ENCODE measurements at regions not wholly inside any gene's neighbourhood (a gene's known extent, or its start where the extent isn't known, plus 50 kb on each side); places are given as distances from the start of the nearest gene placed in this dataset.

- Histone ChIP-seq H3K36me3 (ENCODE audit: insufficient read depth, low read depth, low read length) (no peaks in the 10 kb centered on the region), H3K27ac (ENCODE audit: low read length) (no peak overlapping the region), H3K27me3 (ENCODE audit: insufficient read depth, low read length) (no peaks in the 10 kb centered on the region), H3K4me1 (ENCODE audit: insufficient read depth, low read length) (peaks cover 2% of the 10 kb centered on the region; the same call in 1 of the 2 replicates), H3K4me3 (ENCODE audit: low read length) (no peak overlapping the region), H3K9me3 (ENCODE audit: insufficient read depth, low read depth, low read length) (no peaks in the 10 kb centered on the region), H3K9ac (ENCODE audit: low read depth, low read length) (no peak overlapping the region)
Measured at GRCh38 chr9:111161015-111161415, 122.7 kb upstream of the LPAR1 start.

- Histone ChIP-seq H3K27ac (ENCODE audit: low read length) (no peak overlapping the region), H3K4me3 (ENCODE audit: low read length) (no peak overlapping the region), H3K9ac (ENCODE audit: low read depth, low read length) (no peak overlapping the region), H3K4me1 (ENCODE audit: insufficient read depth, low read length) (no peaks in the 10 kb centered on the region; the same call in 1 of the 2 replicates), H3K36me3 (ENCODE audit: insufficient read depth, low read depth, low read length) (no peaks in the 10 kb centered on the region), H3K27me3 (ENCODE audit: insufficient read depth, low read length) (no peaks in the 10 kb centered on the region), H3K9me3 (ENCODE audit: insufficient read depth, low read depth, low read length) (no peaks in the 10 kb centered on the region)
Measured at GRCh38 chr9:111158999-111159398, 120.7 kb upstream of the LPAR1 start.

GRCh38 chr9:111158363-111158762, 120.1 kb upstream of the LPAR1 start:
- Histone ChIP-seq H3K4me3 (ENCODE audit: low read length) (no peak overlapping the region), H3K27me3 (ENCODE audit: insufficient read depth, low read length) (no peaks in the 10 kb centered on the region), H3K27ac (ENCODE audit: low read length) (no peak overlapping the region)

GRCh38 chr9:111154081-111154562, 115.9 kb upstream of the LPAR1 start:
- Histone ChIP-seq H3K27me3 (ENCODE audit: insufficient read depth, low read length) (no peaks in the 10 kb centered on the region), H3K4me1 (ENCODE audit: insufficient read depth, low read length) (no peaks in the 10 kb centered on the region), H3K36me3 (ENCODE audit: insufficient read depth, low read depth, low read length) (no peaks in the 10 kb centered on the region), H3K4me3 (ENCODE audit: low read length) (no peak overlapping the region), H3K9ac (ENCODE audit: low read depth, low read length) (no peak overlapping the region), H3K27ac (ENCODE audit: low read length) (no peak overlapping the region), H3K9me3 (ENCODE audit: insufficient read depth, low read depth, low read length) (no peaks in the 10 kb centered on the region)

More at GRCh38 chr9:111158363-111158762, 120.1 kb upstream of the LPAR1 start:
- H3K9ac ChIP-seq (ENCODE audit: low read depth, low read length), result no peak overlapping the region
- H3K36me3 ChIP-seq (ENCODE audit: insufficient read depth, low read depth, low read length), result no peaks in the 10 kb centered on the region
- H3K4me1 ChIP-seq (ENCODE audit: insufficient read depth, low read length), result no peaks in the 10 kb centered on the region
- no peaks in the 10 kb centered on the region for H3K9me3 ChIP-seq (ENCODE audit: insufficient read depth, low read depth, low read length)

- Histone ChIP-seq H3K9me3 (ENCODE audit: insufficient read depth, low read depth, low read length) (no peaks in the 10 kb centered on the region), H3K4me3 (ENCODE audit: low read length) (no peak overlapping the region), H3K27ac (ENCODE audit: low read length) (no peak overlapping the region), H3K9ac (ENCODE audit: low read depth, low read length) (no peak overlapping the region), H3K4me1 (ENCODE audit: insufficient read depth, low read length) (no peaks in the 10 kb centered on the region), H3K36me3 (ENCODE audit: insufficient read depth, low read depth, low read length) (no peaks in the 10 kb centered on the region), H3K27me3 (ENCODE audit: insufficient read depth, low read length) (no peaks in the 10 kb centered on the region)
Measured at GRCh38 chr9:111152614-111153406, 114.5 kb upstream of the LPAR1 start.

- Histone ChIP-seq H3K4me3 (ENCODE audit: low read length) (no peak overlapping the region), H3K27me3 (ENCODE audit: insufficient read depth, low read length) (no peaks in the 10 kb centered on the region), H3K9ac (ENCODE audit: low read depth, low read length) (no peak overlapping the region), H3K4me1 (ENCODE audit: insufficient read depth, low read length) (no peaks in the 10 kb centered on the region), H3K36me3 (ENCODE audit: insufficient read depth, low read depth, low read length) (no peaks in the 10 kb centered on the region), H3K9me3 (ENCODE audit: insufficient read depth, low read depth, low read length) (no peaks in the 10 kb centered on the region), H3K27ac (ENCODE audit: low read length) (no peak overlapping the region)
Measured at GRCh38 chr9:111151537-111151936, 113.3 kb upstream of the LPAR1 start.

GRCh38 chr9:111150181-111150580, 111.9 kb upstream of the LPAR1 start:
- Histone ChIP-seq H3K27me3 (ENCODE audit: insufficient read depth, low read length) (no peaks in the 10 kb centered on the region), H3K9me3 (ENCODE audit: insufficient read depth, low read depth, low read length) (no peaks in the 10 kb centered on the region), H3K4me1 (ENCODE audit: insufficient read depth, low read length) (no peaks in the 10 kb centered on the region), H3K27ac (ENCODE audit: low read length) (no peak overlapping the region), H3K36me3 (ENCODE audit: insufficient read depth, low read depth, low read length) (no peaks in the 10 kb centered on the region), H3K9ac (ENCODE audit: low read depth, low read length) (no peak overlapping the region), H3K4me3 (ENCODE audit: low read length) (no peak overlapping the region)

- Histone ChIP-seq H3K36me3 (ENCODE audit: insufficient read depth, low read depth, low read length) (no peaks in the 10 kb centered on the region), H3K9me3 (ENCODE audit: insufficient read depth, low read depth, low read length) (no peaks in the 10 kb centered on the region), H3K9ac (ENCODE audit: low read depth, low read length) (no peak overlapping the region), H3K4me1 (ENCODE audit: insufficient read depth, low read length) (no peaks in the 10 kb centered on the region), H3K4me3 (ENCODE audit: low read length) (no peak overlapping the region), H3K27me3 (ENCODE audit: insufficient read depth, low read length) (no peaks in the 10 kb centered on the region), H3K27ac (ENCODE audit: low read length) (no peak overlapping the region)
Measured at GRCh38 chr9:111149018-111149759, 110.9 kb upstream of the LPAR1 start.

- H3K36me3 ChIP-seq (ENCODE audit: insufficient read depth, low read depth, low read length), result no peaks in the 10 kb centered on the region
- no peak overlapping the region for H3K9ac ChIP-seq (ENCODE audit: low read depth, low read length)
- H3K9me3 ChIP-seq (ENCODE audit: insufficient read depth, low read depth, low read length), result no peaks in the 10 kb centered on the region
- no peaks in the 10 kb centered on the region for H3K27me3 ChIP-seq (ENCODE audit: insufficient read depth, low read length)
- H3K4me3 ChIP-seq (ENCODE audit: low read length), result no peak overlapping the region
- no peak overlapping the region for H3K27ac ChIP-seq (ENCODE audit: low read length)
- H3K4me1 ChIP-seq (ENCODE audit: insufficient read depth, low read length), result no peaks in the 10 kb centered on the region
Measured at GRCh38 chr9:111148052-111149017, 110.1 kb upstream of the LPAR1 start.

- Histone ChIP-seq H3K27ac (ENCODE audit: low read length) (no peak overlapping the region), H3K4me1 (ENCODE audit: insufficient read depth, low read length) (no peaks in the 10 kb centered on the region), H3K36me3 (ENCODE audit: insufficient read depth, low read depth, low read length) (no peaks in the 10 kb centered on the region), H3K27me3 (ENCODE audit: insufficient read depth, low read length) (no peaks in the 10 kb centered on the region), H3K9me3 (ENCODE audit: insufficient read depth, low read depth, low read length) (no peaks in the 10 kb centered on the region), H3K9ac (ENCODE audit: low read depth, low read length) (no peak overlapping the region), H3K4me3 (ENCODE audit: low read length) (no peak overlapping the region)
Measured at GRCh38 chr9:111147041-111147440, 108.8 kb upstream of the LPAR1 start.

- Histone ChIP-seq H3K9ac (ENCODE audit: low read depth, low read length) (no peak overlapping the region), H3K27ac (ENCODE audit: low read length) (no peak overlapping the region), H3K4me3 (ENCODE audit: low read length) (no peak overlapping the region), H3K27me3 (ENCODE audit: insufficient read depth, low read length) (no peaks in the 10 kb centered on the region), H3K9me3 (ENCODE audit: insufficient read depth, low read depth, low read length) (no peaks in the 10 kb centered on the region), H3K4me1 (ENCODE audit: insufficient read depth, low read length) (no peaks in the 10 kb centered on the region), H3K36me3 (ENCODE audit: insufficient read depth, low read depth, low read length) (no peaks in the 10 kb centered on the region)
Measured at GRCh38 chr9:111144741-111145140, 106.5 kb upstream of the LPAR1 start.
